B cell (primary cell): ENCODE measurements at regions not wholly inside any gene's neighbourhood (a gene's known extent, or its start where the extent isn't known, plus 50 kb on each side); places are given as distances from the start of the nearest gene placed in this dataset.

Experiments
- EZH2 ChIP-seq: IDR thresholded peaks from 2 replicates; pipeline ENCODE4 v1.6.1; 2012; ENCODE audit warnings: borderline replicate concordance, low read depth, mild to moderate bottlenecking, moderate library complexity, low read length; ENCODE audit not compliant: insufficient read depth, poor library complexity, severe bottlenecking
- TF ChIP-seq, protein P1 (sequence below): fragments of 200-600 bp; IDR thresholded peaks from one replicate; pipeline ENCODE4 v1.8.0; 2022; ENCODE audit warnings: antibody characterized with exemption, mild to moderate bottlenecking

DNA sequence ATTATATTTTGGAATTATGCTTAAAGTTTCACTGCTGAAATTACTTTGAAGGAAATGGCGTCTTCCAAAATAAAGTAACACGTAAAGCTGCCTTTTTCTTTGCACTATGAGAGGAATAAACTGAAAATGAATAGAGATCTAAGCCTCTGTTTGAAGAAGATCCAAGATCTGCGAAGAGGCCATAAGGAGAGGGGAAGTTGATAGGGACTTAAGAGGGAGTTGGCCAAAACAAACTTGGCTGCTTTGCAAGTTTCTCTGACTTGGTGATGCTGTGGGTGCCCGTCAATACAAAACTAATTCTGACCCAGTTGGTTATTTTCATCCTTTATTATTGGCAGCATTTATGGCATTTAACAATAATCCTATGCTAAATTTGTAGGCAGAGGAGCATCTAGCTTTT, 190.2 kb upstream of the GBE1 start:
- TF ChIP-seq, protein P1, sequence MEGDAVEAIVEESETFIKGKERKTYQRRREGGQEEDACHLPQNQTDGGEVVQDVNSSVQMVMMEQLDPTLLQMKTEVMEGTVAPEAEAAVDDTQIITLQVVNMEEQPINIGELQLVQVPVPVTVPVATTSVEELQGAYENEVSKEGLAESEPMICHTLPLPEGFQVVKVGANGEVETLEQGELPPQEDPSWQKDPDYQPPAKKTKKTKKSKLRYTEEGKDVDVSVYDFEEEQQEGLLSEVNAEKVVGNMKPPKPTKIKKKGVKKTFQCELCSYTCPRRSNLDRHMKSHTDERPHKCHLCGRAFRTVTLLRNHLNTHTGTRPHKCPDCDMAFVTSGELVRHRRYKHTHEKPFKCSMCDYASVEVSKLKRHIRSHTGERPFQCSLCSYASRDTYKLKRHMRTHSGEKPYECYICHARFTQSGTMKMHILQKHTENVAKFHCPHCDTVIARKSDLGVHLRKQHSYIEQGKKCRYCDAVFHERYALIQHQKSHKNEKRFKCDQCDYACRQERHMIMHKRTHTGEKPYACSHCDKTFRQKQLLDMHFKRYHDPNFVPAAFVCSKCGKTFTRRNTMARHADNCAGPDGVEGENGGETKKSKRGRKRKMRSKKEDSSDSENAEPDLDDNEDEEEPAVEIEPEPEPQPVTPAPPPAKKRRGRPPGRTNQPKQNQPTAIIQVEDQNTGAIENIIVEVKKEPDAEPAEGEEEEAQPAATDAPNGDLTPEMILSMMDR = no peak
- no peak for TF ChIP-seq EZH2
